GM12873 (cell line): ENCODE measurements at regions not wholly inside any gene's neighbourhood (a gene's known extent, or its start where the extent isn't known, plus 50 kb on each side); places are given as distances from the start of the nearest gene placed in this dataset.

ENCODE experiments used
- TF ChIP-seq, protein P1 (sequence below): IDR thresholded peaks from 2 replicates; pipeline ENCODE4 v1.5.1; 2012; ENCODE audit warnings: low read depth, mild to moderate bottlenecking, moderate library complexity, low read length, control low read depth; ENCODE audit not compliant: insufficient read depth; ENCODE audit errors: missing control alignments

DNA sequence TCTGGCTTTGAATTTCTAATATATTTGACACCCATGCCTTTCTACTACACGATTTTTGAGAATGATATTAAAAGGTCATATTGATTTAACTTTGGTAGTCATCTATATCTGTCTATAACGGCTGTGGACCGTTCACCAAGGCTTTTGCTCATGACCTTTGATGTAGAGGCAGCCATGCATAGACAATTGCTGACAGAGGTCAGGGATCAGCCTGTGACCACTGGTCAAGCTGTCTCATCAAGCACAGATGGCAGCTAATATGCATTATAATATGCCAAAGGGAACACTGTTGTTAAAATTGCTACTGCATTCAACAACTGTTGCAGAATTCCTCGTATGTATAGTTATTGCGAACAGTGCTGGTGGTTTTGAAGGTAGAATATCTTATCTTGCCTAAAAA is 323.9 kb upstream of the DSEL start:
- TF ChIP-seq, protein P1, sequence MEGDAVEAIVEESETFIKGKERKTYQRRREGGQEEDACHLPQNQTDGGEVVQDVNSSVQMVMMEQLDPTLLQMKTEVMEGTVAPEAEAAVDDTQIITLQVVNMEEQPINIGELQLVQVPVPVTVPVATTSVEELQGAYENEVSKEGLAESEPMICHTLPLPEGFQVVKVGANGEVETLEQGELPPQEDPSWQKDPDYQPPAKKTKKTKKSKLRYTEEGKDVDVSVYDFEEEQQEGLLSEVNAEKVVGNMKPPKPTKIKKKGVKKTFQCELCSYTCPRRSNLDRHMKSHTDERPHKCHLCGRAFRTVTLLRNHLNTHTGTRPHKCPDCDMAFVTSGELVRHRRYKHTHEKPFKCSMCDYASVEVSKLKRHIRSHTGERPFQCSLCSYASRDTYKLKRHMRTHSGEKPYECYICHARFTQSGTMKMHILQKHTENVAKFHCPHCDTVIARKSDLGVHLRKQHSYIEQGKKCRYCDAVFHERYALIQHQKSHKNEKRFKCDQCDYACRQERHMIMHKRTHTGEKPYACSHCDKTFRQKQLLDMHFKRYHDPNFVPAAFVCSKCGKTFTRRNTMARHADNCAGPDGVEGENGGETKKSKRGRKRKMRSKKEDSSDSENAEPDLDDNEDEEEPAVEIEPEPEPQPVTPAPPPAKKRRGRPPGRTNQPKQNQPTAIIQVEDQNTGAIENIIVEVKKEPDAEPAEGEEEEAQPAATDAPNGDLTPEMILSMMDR = no peak

DNA sequence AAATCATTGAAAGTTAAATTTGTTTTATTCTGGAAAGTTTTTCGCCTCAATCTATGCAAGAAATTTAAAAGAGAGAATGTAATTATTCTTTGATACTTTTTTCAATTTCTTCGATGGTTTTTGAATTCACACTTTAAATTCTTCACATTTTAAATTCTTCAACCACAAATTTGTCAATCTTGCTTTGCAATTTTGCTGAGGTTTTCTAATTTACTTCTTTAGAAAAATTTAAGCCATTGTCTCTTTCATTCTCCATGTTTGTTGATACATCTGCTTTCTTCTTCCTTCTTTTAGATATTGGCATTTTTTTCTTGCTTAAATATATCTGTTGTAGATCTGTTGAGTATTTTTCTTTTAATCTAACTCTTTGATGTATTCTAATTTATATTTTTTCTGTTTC is 301.9 kb upstream of the DSEL start:
- TF ChIP-seq, protein P1 = no peak

DNA sequence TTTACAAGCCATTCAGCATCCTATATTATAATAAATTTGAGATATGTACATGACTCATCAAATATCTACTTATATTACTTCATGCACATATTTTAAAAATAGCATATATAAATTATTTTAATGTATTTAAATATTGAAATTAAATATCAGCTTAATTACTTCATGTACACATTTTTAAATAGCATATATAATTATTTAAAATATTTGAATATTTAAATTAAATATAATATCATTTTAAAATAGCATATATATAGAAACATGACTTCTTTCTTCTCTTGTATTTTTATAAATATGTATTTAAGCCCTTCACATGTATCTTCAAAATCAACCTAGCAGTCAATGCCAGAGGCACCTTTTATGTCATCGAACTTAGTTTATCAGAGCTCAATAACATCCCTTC is 298.8 kb upstream of the DSEL start:
- TF ChIP-seq, protein P1 = no peak

DNA sequence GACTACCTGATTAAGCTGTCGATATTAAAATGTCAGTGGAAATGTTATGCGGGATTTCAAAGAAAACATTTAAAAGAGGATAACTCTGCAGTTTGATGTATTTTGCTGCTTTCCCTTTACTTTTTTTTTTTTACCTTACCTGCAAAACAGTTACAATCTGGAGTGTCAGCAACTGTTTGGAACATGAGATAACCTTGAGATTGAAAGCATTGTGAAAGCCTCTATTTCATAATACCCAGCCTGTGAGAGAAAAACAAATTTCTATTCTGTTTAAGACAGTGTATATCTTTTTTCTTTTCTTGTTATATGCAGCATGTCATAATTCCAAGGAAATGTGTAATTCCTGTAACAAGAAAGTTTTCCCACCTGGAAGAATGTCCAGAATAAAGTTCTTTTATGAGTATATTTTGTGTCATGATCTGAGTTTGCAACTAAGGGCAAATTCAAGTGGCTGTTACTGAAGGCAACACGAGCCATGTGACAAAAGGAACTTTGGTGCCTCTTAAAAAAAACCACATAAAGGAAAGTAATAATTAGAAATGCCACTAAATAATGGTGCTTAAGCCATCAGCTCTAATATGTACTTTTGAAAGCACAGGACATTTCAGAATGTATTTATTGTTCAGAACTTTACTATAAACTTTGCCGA is 297.0 kb upstream of the DSEL start:
- TF ChIP-seq, protein P1 = no peak

DNA sequence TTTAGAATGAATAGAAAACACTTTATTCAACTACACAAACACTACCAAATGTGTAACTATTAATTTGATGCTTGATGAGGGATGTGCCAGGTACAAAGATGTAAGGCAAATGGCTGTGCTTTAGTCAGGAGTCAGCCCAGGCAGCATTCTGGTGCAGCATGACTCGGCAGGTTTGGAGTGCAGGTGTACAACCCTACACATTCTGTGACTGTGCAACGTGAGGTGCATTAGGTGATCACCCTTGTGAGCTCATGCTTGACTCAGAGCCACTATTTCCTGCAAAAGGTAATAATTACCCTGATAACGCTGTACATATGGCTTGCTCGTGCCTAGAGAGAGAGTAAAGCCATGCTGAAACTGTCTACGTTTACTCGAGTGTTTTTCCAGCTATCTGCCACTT is 288.7 kb upstream of the DSEL start:
- TF ChIP-seq, protein P1 = no peak

DNA sequence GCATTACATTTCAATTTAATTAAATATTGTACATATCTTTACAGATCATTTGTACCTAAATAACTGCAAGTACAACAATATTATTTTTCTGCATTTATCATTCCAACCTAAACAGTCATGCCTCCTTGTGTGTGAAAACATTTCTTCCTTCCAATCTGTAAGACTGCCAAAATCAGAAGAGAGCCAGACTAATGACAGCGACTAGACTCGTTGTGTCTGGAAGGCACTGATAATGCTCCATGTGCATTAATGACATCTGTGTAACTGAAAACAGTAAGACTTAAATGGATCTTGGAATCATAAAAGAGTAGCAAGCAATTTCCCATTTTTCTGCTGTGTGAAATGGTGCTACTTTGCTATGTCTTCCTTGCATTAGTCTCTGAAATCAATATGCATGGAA is 278.0 kb upstream of the DSEL start:
- TF ChIP-seq, protein P1 = no peak

DNA sequence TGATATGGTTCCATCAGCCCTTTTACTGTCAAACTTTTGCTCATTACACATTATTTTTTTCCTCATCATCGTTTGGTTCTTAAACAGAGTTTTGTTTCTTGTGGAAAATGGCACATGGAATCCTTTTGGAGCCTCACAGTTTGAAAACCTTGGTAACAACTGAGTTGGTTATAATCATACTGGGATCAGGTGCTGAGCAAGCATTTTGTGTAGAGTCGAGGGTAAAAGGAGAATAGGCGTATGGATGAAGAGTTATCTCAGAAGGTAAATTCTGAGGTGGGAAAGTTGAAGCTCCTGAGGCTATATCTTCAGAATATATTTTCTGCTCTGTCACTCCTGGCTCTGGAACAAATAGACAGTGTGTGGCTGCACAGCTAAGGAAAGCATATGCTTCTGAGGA is 274.0 kb upstream of the DSEL start:
- TF ChIP-seq, protein P1 = no peak
